ENCODE measurements at regions not wholly inside any gene's neighbourhood (a gene's known extent, or its start where the extent isn't known, plus 50 kb on each side); places are given as distances from the start of the nearest gene placed in this dataset.

DNA sequence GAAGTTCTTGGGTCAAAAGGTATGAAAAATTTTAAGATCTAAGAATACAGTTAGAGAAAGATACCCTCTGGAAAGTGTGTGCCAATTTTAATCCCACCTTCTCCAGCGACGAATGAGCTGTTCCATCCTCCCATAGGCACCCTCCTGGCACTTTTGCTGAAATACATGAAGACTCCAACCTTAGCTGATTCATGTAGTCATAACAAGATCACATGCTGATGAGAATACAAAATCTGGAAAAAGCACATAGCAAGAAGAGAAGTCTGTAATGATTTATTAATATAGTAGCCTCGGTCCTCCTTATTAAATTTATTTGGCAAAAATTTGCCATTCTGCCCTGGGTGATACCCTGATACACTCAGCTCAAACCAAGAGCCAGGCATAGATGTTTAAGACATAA, 88.9 kb downstream of the CCR1 start:
- ChIA-PET CTCF (no interaction called here), POLR2A (no interaction called here)
- DNase-seq (ENCODE audit: low read depth, low spot score): no peak
- no peak overlapping the region for H3K4me3 ChIP-seq (ENCODE audit: low read depth, low read length)
- TF ChIP-seq, protein P1, sequence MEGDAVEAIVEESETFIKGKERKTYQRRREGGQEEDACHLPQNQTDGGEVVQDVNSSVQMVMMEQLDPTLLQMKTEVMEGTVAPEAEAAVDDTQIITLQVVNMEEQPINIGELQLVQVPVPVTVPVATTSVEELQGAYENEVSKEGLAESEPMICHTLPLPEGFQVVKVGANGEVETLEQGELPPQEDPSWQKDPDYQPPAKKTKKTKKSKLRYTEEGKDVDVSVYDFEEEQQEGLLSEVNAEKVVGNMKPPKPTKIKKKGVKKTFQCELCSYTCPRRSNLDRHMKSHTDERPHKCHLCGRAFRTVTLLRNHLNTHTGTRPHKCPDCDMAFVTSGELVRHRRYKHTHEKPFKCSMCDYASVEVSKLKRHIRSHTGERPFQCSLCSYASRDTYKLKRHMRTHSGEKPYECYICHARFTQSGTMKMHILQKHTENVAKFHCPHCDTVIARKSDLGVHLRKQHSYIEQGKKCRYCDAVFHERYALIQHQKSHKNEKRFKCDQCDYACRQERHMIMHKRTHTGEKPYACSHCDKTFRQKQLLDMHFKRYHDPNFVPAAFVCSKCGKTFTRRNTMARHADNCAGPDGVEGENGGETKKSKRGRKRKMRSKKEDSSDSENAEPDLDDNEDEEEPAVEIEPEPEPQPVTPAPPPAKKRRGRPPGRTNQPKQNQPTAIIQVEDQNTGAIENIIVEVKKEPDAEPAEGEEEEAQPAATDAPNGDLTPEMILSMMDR (IDR thresholded peaks at IDR 0.05; ENCODE audit: insufficient read depth, low read length, missing control alignments): no peak

GRCh38 chr3:46116996-46117395, 89.7 kb upstream of the XCR1 start:
- no peak for DNase-seq (ENCODE audit: low read depth, low spot score)
- ChIA-PET CTCF (no interaction called here), POLR2A (no interaction called here)
- TF ChIP-seq, protein P1 (IDR thresholded peaks at IDR 0.05; ENCODE audit: insufficient read depth, low read length, missing control alignments): no peak
- no peak overlapping the region for H3K4me3 ChIP-seq (ENCODE audit: low read depth, low read length)

GRCh38 chr3:46114323-46114988, 87.2 kb upstream of the XCR1 start:
- ChIA-PET CTCF (no interaction called here), POLR2A (no interaction called here)
- no peak overlapping the region for H3K4me3 ChIP-seq (ENCODE audit: low read depth, low read length)
- TF ChIP-seq, protein P1 (IDR thresholded peaks at IDR 0.05; ENCODE audit: insufficient read depth, low read length, missing control alignments): no peak
- peak; percentile 9 for DNase-seq (ENCODE audit: low read depth, low spot score)

- TF ChIP-seq, protein P1 (IDR thresholded peaks at IDR 0.05; ENCODE audit: insufficient read depth, low read length, missing control alignments): no peak
- ChIA-PET CTCF (no interaction called here), POLR2A (no interaction called here)
- H3K4me3 ChIP-seq (ENCODE audit: low read depth, low read length): no peak overlapping the region
- no peak for DNase-seq (ENCODE audit: low read depth, low spot score)
Observed at GRCh38 chr3:46113608-46114007, 86.3 kb upstream of the XCR1 start.

DNA sequence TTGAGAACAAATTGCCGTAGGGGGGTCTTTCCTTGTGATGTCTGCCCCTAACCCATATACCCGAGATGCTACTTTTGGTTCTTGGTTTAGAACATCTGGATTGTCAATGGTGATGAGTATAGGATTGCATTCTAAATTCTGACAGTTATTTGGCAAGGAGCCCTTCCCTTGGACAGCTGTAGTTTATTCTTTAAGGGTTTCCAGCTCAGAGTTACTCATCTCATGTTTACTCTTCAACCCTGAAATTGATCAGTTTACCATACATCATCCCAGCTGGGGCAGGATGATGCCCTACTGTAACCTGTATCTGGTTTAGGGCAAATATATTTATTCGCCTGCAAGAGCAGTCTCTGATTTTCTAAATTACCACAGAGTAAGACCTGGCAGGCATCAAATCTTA, 85.7 kb upstream of the XCR1 start:
- ChIA-PET POLR2A (no interaction called here), CTCF (no interaction called here)
- no peak for DNase-seq (ENCODE audit: low read depth, low spot score)
- TF ChIP-seq, protein P1 (IDR thresholded peaks at IDR 0.05; ENCODE audit: insufficient read depth, low read length, missing control alignments): no peak
- H3K4me3 ChIP-seq (ENCODE audit: low read depth, low read length): no peak overlapping the region

GRCh38 chr3:46112296-46112695, 85.0 kb upstream of the XCR1 start:
- DNase-seq (ENCODE audit: low read depth, low spot score): no peak
- POLR2A ChIA-PET: no interaction called here
- CTCF ChIA-PET: no interaction called here

More at GRCh38 chr3:46112296-46112695, 85.0 kb upstream of the XCR1 start:
- TF ChIP-seq, protein P1 (IDR thresholded peaks at IDR 0.05; ENCODE audit: insufficient read depth, low read length, missing control alignments): no peak
- no peak overlapping the region for H3K4me3 ChIP-seq (ENCODE audit: low read depth, low read length)
